ENCODE measurements at regions not wholly inside any gene's neighbourhood (a gene's known extent, or its start where the extent isn't known, plus 50 kb on each side); places are given as distances from the start of the nearest gene placed in this dataset.

DNA sequence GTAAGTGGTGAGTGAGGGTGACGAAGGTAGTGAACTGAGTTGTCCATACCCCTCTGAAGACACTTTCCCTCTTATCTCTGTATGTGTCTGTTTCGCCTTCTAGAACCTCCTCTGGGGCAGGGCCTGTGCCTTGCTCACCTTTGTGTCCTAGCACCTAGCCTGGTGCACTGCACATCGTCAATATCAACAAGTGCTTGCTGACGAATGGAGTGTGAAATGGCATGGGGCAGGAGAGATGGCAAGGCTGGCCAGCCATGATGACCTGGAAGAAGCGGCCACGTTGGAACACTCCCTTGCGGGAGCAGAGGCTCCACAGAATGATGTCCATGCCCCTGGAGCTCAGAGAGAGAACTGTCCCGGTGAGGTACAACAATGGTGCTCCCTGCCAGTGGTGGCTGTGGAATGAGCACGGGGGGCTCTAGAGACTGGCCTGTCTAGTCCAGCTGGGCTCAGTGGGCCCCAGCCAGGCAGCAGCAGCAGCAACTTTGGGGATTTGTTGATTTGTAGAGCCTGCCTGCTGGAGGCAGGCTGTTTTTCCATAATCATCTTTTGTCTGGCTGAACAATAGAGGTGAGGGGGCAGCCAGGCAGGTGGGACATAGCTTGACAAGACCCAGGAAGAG lies 112.2 kb upstream of the PJA1 start:
- DNase-seq (ENCODE audit: low read depth), result no peak

DNA sequence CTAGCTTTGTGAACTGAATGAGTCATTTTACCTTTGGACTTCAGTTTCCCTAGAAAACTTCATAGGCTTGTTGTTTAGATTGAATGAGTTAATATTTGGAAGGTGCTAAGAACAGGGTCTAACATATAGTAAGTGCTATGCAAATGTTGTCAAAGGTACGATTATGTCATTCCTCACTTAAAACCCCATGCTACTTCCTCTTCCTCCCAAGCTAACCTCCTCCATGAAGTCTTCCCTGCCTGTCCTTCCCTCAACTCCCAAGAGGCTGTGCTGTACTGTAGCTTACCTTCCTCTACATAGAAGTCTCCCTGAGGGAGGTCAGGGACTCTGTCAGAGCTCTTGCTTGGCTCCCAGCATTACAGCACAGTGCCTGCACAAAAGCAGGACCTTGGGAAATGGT lies 103.4 kb upstream of the PJA1 start:
- no peak for DNase-seq (ENCODE audit: low read depth)

GRCh38 chrX:69264158-69264581 lies 98.9 kb upstream of the PJA1 start:
- no peak for DNase-seq (ENCODE audit: low read depth)

- no peak for DNase-seq (ENCODE audit: low read depth)
These were observed 98.1 kb upstream of the PJA1 start for GRCh38 chrX:69263251-69263820.

- DNase-seq (ENCODE audit: low read depth), result no peak
These were observed 97.0 kb upstream of the PJA1 start for GRCh38 chrX:69262036-69262936.

DNA sequence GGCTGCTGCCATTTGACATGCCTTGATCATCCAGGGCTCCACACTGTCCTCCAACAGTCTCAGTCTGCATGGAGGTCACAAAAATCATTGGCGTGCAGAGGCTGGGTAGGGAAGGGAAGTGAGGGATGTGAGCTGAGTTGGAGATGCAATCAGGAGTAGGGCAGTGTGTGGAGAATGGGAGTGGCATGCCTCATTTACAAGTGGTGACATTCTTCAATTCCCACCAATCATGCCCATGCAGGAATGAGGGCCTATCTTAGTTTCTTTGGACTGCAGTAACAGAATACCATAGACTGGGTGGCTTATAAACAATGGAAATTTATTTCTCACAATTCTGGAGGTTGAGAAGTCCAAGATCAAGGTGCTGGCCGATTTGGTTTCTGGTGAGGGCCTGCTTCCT lies 94.9 kb upstream of the PJA1 start:
- DNase-seq (ENCODE audit: low read depth), result no peak

GRCh38 chrX:69258893-69259292 lies 93.6 kb upstream of the PJA1 start:
- no peak for DNase-seq (ENCODE audit: low read depth)

- no peak for DNase-seq (ENCODE audit: low read depth)
These were observed 92.4 kb upstream of the PJA1 start for GRCh38 chrX:69257499-69258127.

- DNase-seq (ENCODE audit: low read depth), result no peak
These were observed 91.0 kb upstream of the PJA1 start for GRCh38 chrX:69256291-69256565.

DNA sequence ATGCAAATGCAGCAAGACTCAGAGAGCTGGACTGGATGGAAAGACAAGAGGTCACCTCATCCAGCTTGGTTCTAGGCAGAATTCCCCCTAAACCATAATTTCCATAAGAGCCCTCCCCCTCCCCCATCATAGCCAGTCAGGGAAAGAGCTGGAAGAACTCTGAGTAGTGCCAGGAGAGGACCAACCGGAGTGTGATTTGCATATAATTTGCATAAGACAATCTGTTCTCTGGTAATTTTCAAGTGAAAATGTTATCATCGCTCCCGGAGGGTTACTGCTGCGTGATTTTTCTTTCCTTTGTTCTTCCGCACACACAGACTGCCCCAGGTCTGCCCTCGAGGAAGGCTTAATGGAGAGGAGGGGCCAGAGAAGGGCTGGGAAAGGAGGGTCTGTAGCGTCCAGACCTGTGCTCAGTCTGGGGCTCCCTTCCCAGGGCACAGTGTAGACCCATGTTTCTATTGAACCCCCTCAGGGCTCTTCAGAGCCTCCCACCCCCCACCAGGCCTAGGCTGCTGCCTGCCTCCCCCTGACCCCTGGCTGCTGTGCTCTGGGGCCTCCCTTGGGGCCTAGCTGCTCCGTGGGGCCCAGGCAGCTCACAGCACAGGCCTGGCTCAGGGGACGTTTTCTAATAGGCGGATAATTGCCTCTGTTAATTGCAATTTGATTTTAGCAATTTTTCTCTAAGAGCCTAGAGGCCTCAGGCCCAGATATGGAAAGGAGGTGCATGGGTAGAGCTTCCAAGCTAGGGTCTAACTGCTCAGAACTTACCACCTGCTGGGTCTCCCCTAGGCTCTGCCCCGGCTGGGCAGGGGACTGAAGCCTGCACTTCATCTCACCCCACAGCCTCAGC lies 90.4 kb upstream of the PJA1 start:
- no peak for DNase-seq (ENCODE audit: low read depth)

- DNase-seq (ENCODE audit: low read depth), result no peak
These were observed 88.6 kb upstream of the PJA1 start for GRCh38 chrX:69253821-69254220.

DNA sequence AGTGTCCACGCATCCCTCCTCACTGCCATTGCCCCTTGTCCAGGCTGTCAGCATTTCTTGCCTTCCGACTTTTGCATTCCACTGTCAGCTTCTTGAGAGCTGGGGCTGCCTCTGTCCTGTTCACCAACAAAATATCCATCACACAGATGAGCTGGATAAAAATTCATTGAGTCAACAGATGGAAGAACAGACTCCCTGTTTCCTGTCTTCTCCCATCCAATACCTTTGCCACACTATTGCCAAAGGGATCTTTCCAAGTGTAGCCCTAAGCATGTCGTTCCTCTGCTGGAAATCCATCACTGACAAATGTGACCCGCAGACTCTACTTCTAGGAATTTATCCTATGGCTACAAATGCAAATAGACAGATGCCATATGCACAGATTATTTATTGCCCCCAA lies 78.0 kb upstream of the PJA1 start:
- no peak for DNase-seq (ENCODE audit: low read depth)

DNA sequence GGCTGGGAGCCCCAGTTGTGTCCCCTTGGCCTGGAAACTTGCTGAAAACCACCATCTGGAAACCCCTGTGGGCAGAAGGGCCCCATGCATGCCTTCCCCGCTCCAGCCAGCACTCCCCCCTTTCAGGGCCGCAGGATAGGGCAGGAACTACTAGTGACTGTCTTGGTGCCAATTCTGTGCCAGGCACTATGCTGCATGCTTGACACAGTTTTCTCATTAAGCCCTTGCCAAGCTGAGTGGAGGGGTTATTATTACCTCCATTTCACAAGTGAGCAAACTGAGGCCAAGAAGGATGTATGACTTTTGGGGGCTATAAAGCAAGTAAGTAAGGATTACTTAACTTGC lies 73.6 kb upstream of the PJA1 start:
- DNase-seq (ENCODE audit: low read depth), result no peak

DNA sequence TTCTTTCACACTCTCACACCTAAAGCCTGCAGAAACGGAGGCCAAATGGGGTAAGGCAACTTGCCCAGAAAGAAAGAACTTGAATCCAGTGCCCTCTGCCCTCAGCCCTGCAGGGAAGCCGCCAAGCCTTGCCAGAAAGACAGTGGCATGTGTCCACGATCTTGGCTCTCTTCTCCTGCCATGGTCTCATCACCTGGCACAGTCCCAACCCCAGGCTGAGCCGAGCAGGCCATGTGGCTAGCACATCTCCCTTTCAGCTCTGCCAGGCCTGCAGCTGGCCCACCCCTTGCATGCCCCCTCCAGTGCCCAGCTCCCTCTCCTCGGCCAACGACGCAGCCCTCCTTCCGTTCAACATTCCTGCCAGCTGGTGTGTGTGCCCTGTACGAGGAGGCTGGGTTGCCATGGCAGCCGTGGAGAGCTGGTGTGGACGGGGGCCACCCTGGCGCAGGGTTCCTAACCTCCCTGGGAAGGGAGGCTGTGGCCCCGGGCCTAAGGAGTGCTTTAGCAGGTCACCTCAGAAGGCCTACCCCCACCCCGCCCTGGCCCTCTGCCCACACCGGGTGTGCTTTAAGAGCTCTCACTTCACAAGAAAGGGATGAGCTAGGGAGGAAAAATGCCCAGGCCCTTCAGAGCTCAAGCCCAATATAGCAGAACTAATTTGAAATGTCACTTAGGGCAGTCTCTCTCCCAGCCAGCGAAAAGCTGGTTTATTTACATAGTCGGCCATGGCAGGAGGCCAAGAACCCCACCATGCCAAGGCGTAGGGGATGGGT lies 73.0 kb upstream of the PJA1 start:
- no peak for DNase-seq (ENCODE audit: low read depth)

GRCh38 chrX:69237236-69237635 lies 72.0 kb upstream of the PJA1 start:
- DNase-seq (ENCODE audit: low read depth), result no peak

DNA sequence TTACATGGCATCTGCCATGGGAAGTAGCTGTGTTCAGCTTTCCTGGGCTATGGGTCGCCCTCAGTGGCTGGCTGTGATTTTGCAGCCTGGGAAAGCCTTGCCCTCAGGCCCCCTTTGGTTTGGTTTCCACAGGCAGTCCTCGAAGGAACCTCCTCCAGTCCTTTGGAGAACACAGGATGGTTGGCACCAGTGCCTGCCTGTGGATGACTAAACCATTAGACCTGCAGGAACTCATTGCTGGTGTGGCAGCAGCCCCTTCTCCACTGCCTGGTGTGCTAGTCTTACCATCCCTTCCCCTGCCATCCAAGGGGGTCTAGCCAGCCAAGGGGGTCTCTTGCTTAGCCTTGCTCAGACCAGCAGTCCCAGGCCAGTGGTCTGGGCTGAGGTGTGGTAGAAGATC lies 71.4 kb upstream of the PJA1 start:
- DNase-seq (ENCODE audit: low read depth), result no peak

DNA sequence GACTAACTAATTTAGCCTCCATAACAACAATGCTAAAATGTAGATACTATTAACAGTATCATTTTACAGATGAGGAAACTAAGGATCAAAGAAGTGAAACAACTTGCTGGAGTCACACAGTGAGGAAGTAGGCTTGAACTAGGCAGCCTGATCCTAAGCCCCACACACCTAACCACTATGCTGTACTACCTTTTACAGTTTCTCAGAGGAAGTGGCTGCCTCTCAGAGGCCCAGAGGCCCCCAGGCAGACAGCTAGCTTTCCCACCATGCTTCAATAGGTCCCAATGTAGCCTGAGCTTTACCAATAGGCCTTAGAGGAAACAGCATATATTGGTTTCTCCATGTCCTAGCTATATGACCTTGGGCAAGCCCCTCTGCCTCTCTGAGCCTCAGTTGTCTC lies 69.4 kb upstream of the PJA1 start:
- DNase-seq (ENCODE audit: low read depth), result no peak

DNA sequence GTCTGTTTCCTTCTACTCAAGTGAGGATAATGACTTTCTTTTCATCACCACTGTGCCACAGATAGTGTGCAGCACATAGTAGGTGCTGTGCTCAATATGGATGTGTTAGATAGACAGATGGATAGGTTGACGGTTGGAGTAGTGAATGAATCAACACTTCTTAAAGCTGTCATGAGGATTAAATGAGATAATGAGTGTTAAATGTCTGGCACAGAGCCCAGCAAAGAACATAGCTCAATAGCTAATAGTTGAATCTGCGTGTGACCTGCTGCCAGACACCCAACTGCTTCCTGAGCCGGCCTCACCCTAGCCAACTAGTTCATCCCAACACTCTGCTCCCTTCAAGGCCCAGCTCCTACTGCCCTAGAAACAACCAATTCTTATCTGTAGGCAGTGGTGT lies 67.7 kb upstream of the PJA1 start:
- no peak for DNase-seq (ENCODE audit: low read depth)

DNA sequence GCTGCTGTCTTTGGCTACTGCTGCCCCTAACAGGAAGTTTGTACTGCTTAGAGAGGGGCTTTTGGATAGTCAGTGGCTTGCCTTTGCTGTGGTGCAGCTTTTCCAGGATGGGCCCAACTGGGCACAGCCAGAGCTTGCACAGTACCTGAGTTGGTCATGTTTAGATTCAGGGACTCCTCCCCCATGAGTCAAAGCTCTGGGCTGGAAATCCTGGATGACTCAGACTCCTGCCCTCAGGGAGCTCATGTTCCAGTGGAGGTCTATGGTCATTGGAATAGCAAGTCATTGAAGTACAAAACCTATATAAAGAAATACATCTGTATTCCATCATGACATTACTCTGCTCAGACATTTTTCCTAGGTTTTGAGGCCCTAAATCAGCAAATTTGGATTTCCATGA lies 66.7 kb upstream of the PJA1 start:
- DNase-seq (ENCODE audit: low read depth), result no peak

- no peak for DNase-seq (ENCODE audit: low read depth)
These were observed 64.2 kb upstream of the PJA1 start for GRCh38 chrX:69229436-69229835.

- no peak for DNase-seq (ENCODE audit: low read depth)
These were observed 63.5 kb upstream of the PJA1 start for GRCh38 chrX:69228732-69229131.

All from activated T-cell treated with anti-CD3 and anti-CD28 coated beads for 24 hours (primary cell).